Endothelial cell of umbilical vein (primary cell): ENCODE measurements at regions not wholly inside any gene's neighbourhood (a gene's known extent, or its start where the extent isn't known, plus 50 kb on each side); places are given as distances from the start of the nearest gene placed in this dataset.

ENCODE experiments used
- BruUV-seq: library from RNA; stranded (reverse); fragments of 400-500 nt; replicated peaks from 2 replicates; lab custom pipeline; 2021; lab: Mats Ljungman, UMichigan
- CTCF ChIA-PET: fragments of 300-600, 350-600 bp; sonication (Branson Sonifier 250); formaldehyde crosslinking; loops from one replicate; lab custom pipeline; 2021; ENCODE audit warnings: antibody characterized with exemption, inconsistent platforms; lab: Charles Lee
- POLR2A ChIA-PET: fragments of 300-600, 350-600 bp; sonication (Branson Sonifier 250); formaldehyde crosslinking; loops from one replicate; lab custom pipeline; 2021; ENCODE audit warnings: antibody characterized with exemption, inconsistent platforms; lab: Charles Lee
- DNase-seq: peaks from one replicate; pipeline ENCODE4 v3.0.0-alpha.2; 2011; ENCODE audit warnings: low read depth, low spot score
- FAIRE-seq: peaks from 2 replicates; lab custom pipeline; 2011; peaks lifted over from hg19 to GRCh38; lab: Jason Lieb, UNC
- H2AFZ ChIP-seq: 2 replicates; pipeline ENCODE4 v1.6.0; 2012; ENCODE audit warnings: low read depth, low read length, control low read depth, inconsistent platforms
- H3K27ac ChIP-seq: 2 replicates; pipeline ENCODE4 v1.5.1; 2011; ENCODE audit warnings: low read depth, mild to moderate bottlenecking, control low read depth, low read length, moderate library complexity; ENCODE audit not compliant: insufficient read depth
- H3K27me3 ChIP-seq, 2 experiments: 2 replicates each; pipeline versions ENCODE4 v1.6.0 to v1.6.1; 2011; ENCODE audit warnings: low read length in 2 of 2, mixed read lengths in 1 of 2; ENCODE audit not compliant: control insufficient read depth in 2 of 2, insufficient read depth in 2 of 2
- H3K36me3 ChIP-seq, 2 experiments: 2 replicates in 1 of 2; 3 replicates in 1 of 2; pipeline ENCODE4 v1.5.1; 2011; ENCODE audit warnings: low read length in 2 of 2, mild to moderate bottlenecking in 1 of 2, moderate library complexity in 1 of 2; ENCODE audit not compliant: control insufficient read depth in 2 of 2, insufficient read depth in 2 of 2; ENCODE audit errors: extremely low read depth in 1 of 2
- H3K4me1 ChIP-seq: 3 replicates; pipeline ENCODE4 v1.5.1; 2011; ENCODE audit warnings: mild to moderate bottlenecking, low read length; ENCODE audit not compliant: control insufficient read depth, insufficient read depth; ENCODE audit errors: extremely low read depth
- H3K4me2 ChIP-seq: 2 replicates; pipeline ENCODE4 v1.6.1; 2011; ENCODE audit warnings: low read length, control low read depth, mixed read lengths; ENCODE audit not compliant: insufficient read depth
- H3K4me3 ChIP-seq, 3 experiments: fragments of 200-600 bp in 1 of 3; sonication (generic), shearing (Covaris generic) in 1 of 3; replicated peaks in 1 of 3; 2 replicates each; pipeline ENCODE4 v1.5.1; 2011 to 2016; ENCODE audit warnings: control low read depth in 3 of 3, low read length in 3 of 3, mild to moderate bottlenecking in 2 of 3, inconsistent platforms in 1 of 3, low read depth in 1 of 3, moderate library complexity in 1 of 3; ENCODE audit not compliant: insufficient read depth in 1 of 3
- H3K79me2 ChIP-seq: 2 replicates; pipeline ENCODE4 v1.6.0; 2012; ENCODE audit warnings: low read length, inconsistent platforms; ENCODE audit not compliant: control insufficient read depth, insufficient read depth
- H3K9ac ChIP-seq: replicated peaks from 2 replicates; pipeline ENCODE3; 2011; ENCODE audit warnings: low read length, control low read depth; ENCODE audit not compliant: insufficient read depth; ENCODE audit errors: extremely low read depth
- H3K9me1 ChIP-seq: replicated peaks from 3 replicates; pipeline ENCODE4 v1.6.0; 2011; ENCODE audit warnings: mild to moderate bottlenecking, low read length; ENCODE audit not compliant: control insufficient read depth, insufficient read depth; ENCODE audit errors: extremely low read depth
- H3K9me3 ChIP-seq: replicated peaks from 2 replicates; pipeline ENCODE4 v1.5.1; 2012; ENCODE audit warnings: low read length, inconsistent platforms; ENCODE audit not compliant: control insufficient read depth, insufficient read depth
- H4K20me1 ChIP-seq: replicated peaks from 2 replicates; pipeline ENCODE3; 2011; ENCODE audit warnings: mild to moderate bottlenecking, low read length; ENCODE audit not compliant: control insufficient read depth, insufficient read depth; ENCODE audit errors: extremely low read depth
- CTCF ChIP-seq, 2 donors: IDR thresholded peaks; 1 replicate in 1 of 2; 2 replicates in 1 of 2; pipeline ENCODE4 v1.5.1; 2011; ENCODE audit warnings: low read length in 2 of 2, mild to moderate bottlenecking in 2 of 2, moderate library complexity in 2 of 2, control low read depth in 1 of 2, inconsistent platforms in 1 of 2, low read depth in 1 of 2; ENCODE audit not compliant: insufficient read depth in 1 of 2; ENCODE audit errors: extremely low read depth in 1 of 2
- EZH2 ChIP-seq: IDR thresholded peaks from 2 replicates; pipeline ENCODE4 v1.6.1; 2012; ENCODE audit warnings: borderline replicate concordance, low read depth, mild to moderate bottlenecking, moderate library complexity, low read length, inconsistent platforms; ENCODE audit not compliant: severe bottlenecking
- FOS ChIP-seq: IDR thresholded peaks from 2 replicates; pipeline ENCODE4 v1.6.1; 2011; ENCODE audit warnings: mild to moderate bottlenecking, low read length, moderate library complexity, borderline replicate concordance; ENCODE audit not compliant: insufficient read depth
- GATA2 ChIP-seq: IDR thresholded peaks from 2 replicates; pipeline ENCODE4 v1.7.0; 2011; ENCODE audit warnings: low read depth, mild to moderate bottlenecking, moderate library complexity, mixed read lengths, low read length; ENCODE audit not compliant: insufficient read length, insufficient read depth
- JUN ChIP-seq: IDR thresholded peaks from 2 replicates; pipeline ENCODE4 v1.6.1; 2011; ENCODE audit warnings: borderline replicate concordance, low read depth; ENCODE audit not compliant: insufficient read length, insufficient read depth
- MAX ChIP-seq: IDR thresholded peaks from 2 replicates; pipeline ENCODE4 v1.6.1; 2011; ENCODE audit not compliant: insufficient read depth, insufficient read length
- MYC ChIP-seq: IDR thresholded peaks from one replicate; pipeline ENCODE4 v1.6.1; 2011; ENCODE audit warnings: mild to moderate bottlenecking, low read depth, low read length
- POLR2A ChIP-seq: IDR thresholded peaks from 2 replicates; pipeline ENCODE4 v1.6.1; 2012; ENCODE audit warnings: low read depth, mild to moderate bottlenecking, control low read depth, low read length
- POLR2AphosphoS5 ChIP-seq: IDR thresholded peaks from 2 replicates; pipeline ENCODE4 v1.6.1; 2012; ENCODE audit warnings: low read depth, mild to moderate bottlenecking, control low read depth, low read length, moderate library complexity; ENCODE audit not compliant: insufficient read depth
- dilution Hi-C: fragments of 300-500 bp; cut with MboI; formaldehyde crosslinking; loops from one replicate; pipeline ENCODE4 v1.15.0; 2019; ENCODE audit warnings: low sequenced_read_pairs; ENCODE audit not compliant: extremely low pct_ligation_motif_present
- intact Hi-C: fragments of 100-400 bp; cut with micrococcal nuclease; formaldehyde crosslinking; loops from one replicate; pipeline ENCODE4 v1.10.0; 2022

GRCh38 chr6:44712353-44713111 is 325.0 kb downstream of the CDC5L start:
- TF ChIP-seq MAX (no peak), FOS (no peak), EZH2 (no peak), CTCF (IDR thresholded peaks at IDR 0.05; ENCODE audit: extremely low read depth in 1 of 2, insufficient read depth in 1 of 2, low read depth in 1 of 2, low read length in 2 of 2) (no peak), POLR2AphosphoS5 (no peak), POLR2A (no peak), JUN (no peak), MYC (no peak), GATA2 (no peak)
- H3K4me3 ChIP-seq, result no peak overlapping the region
- no peaks in the 10 kb centered on the region for H3K4me1 ChIP-seq
- intact Hi-C loops, result no loop called here
- no TSS peak for BruUV-seq
- H3K79me2 ChIP-seq, result no peaks in the 10 kb centered on the region
- ChIA-PET CTCF (interaction anchor here (1.2 kb wide), 1 partner anchor 237 kb away, joined by 4 read pairs; no protein-coding TSS in a partner anchor), POLR2A (no interaction called here)
- no peak for DNase-seq
- H3K9ac ChIP-seq, result no peak overlapping the region
- no peak overlapping the region for H3K4me2 ChIP-seq
- no peaks in the 10 kb centered on the region for H3K9me3 ChIP-seq
- FAIRE-seq, result no peak
- H3K27me3 ChIP-seq, result no peaks in the 10 kb centered on the region
- H3K9me1 ChIP-seq, result no peaks in the 10 kb centered on the region
- H2AFZ ChIP-seq, result no peak overlapping the region
- no peak overlapping the region for H3K27ac ChIP-seq
- H4K20me1 ChIP-seq, result no peaks in the 10 kb centered on the region
- no peaks in the 10 kb centered on the region for H3K36me3 ChIP-seq
- dilution Hi-C loops, result no loop called here
